ENCODE measurements at regions not wholly inside any gene's neighbourhood (a gene's known extent, or its start where the extent isn't known, plus 50 kb on each side); places are given as distances from the start of the nearest gene placed in this dataset.

DNA sequence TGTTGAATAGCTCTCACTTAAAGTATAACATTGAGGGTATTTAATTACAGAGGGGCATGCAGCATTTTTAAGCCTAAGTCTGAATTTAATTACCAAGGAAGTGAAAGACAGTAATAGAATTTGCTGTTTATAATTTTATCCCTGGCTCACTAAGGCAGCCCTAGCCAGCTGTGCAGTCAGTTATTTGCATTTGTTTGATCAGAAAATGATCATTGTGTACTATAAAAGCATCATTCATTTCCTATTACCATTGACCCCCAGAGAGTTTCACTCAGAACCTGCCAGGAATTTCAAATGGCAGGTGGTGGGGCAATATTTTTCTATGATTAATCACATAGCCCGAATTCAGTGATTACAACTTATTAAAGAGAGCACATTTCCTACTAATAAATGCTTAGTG is 277.1 kb upstream of the KAZN start:
- H3K4me3 ChIP-seq (replicated peaks; ENCODE audit: low read depth, low read length), result no peak overlapping the region
- no peak for DNase-seq (ENCODE audit: low read depth)
- TF ChIP-seq CTCF (IDR thresholded peaks at IDR 0.05; ENCODE audit: low read length, missing control alignments), result no peak

- no peak for TF ChIP-seq CTCF (IDR thresholded peaks at IDR 0.05; ENCODE audit: low read length, missing control alignments)
- DNase-seq (ENCODE audit: low read depth), result no peak
- H3K4me3 ChIP-seq (replicated peaks; ENCODE audit: low read depth, low read length), result no peak overlapping the region
Observed at GRCh38 chr1:14323568-14324247, 274.8 kb upstream of the KAZN start.

DNA sequence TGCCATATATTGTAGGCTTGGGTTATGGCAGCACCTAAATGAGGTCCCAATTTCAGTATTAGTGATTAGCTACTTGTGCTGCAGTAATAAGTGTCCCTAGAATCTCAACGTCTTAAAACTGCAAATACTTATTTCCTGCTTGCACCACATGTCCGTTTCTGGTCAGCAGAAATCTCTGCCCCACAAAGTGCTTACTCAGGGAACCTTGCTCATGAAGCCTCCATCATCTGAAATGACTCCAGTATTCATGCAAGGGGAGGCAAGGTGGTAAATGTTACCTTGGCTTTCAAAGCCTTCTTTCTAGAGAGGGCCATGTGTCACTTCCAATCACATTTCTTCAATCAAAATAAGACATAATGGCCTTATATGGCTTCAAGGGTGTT is 274.2 kb upstream of the KAZN start:
- TF ChIP-seq CTCF (IDR thresholded peaks at IDR 0.05; ENCODE audit: low read length, missing control alignments), result no peak
- no peak overlapping the region for H3K4me3 ChIP-seq (replicated peaks; ENCODE audit: low read depth, low read length)
- no peak for DNase-seq (ENCODE audit: low read depth)

DNA sequence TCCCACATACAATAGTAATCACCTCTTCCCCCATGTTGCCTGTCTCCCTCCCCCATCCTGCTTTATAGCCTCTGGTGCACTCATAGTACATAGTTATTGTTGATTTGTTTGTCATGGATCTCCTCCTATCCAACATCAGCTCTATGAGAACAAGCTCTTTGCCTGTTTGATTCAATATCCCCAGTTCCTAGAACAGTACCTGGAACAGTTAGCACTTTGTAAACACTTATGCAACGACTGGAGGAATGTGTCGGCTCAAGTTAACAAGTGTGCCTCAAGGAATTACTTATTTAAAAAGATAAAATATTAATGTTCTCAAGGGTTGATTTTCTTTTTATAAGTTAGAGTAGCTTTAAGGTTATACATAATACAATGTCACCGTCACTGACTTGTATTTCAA is 271.6 kb upstream of the KAZN start:
- TF ChIP-seq CTCF (IDR thresholded peaks at IDR 0.05; ENCODE audit: low read length, missing control alignments), result no peak
- no peak for DNase-seq (ENCODE audit: low read depth)
- no peak overlapping the region for H3K4me3 ChIP-seq (replicated peaks; ENCODE audit: low read depth, low read length)

- no peak overlapping the region for H3K4me3 ChIP-seq (replicated peaks; ENCODE audit: low read depth, low read length)
- no peak for TF ChIP-seq CTCF (IDR thresholded peaks at IDR 0.05; ENCODE audit: low read length, missing control alignments)
- no peak for DNase-seq (ENCODE audit: low read depth)
Observed at GRCh38 chr1:14328685-14329084, 269.8 kb upstream of the KAZN start.

DNA sequence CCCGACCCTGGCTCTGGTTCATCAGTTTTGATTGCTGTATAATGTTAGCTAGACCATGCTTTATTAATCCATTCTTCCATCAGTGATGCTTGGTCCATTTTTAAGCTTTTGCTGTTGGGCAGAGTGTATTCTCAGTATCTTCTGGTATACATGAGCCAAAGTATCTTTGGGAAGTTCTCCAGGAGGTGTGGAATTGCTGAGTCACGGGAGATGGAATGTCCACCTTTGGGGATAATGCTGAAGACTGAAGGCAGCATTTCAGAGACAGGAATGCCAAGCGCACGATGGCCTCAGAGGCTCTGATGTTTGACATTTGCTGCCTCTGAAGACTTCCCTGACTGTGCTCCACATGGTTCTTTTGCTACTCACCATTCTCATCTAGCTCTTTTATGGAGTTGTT is 266.3 kb upstream of the KAZN start:
- no peak overlapping the region for H3K4me3 ChIP-seq (replicated peaks; ENCODE audit: low read depth, low read length)
- DNase-seq (ENCODE audit: low read depth), result no peak
- no peak for TF ChIP-seq CTCF (IDR thresholded peaks at IDR 0.05; ENCODE audit: low read length, missing control alignments)
